ENCODE measurements at regions not wholly inside any gene's neighbourhood (a gene's known extent, or its start where the extent isn't known, plus 50 kb on each side); places are given as distances from the start of the nearest gene placed in this dataset.
"Not testable (repeated sequence)": the region's sequence is repeated elsewhere in the genome, so short reads cannot be mapped to it uniquely, and the experiment has no call there.

- no peak for DNase-seq
These were observed 141.0 kb upstream of the BNIP2 start for GRCh38 chr15:59830098-59830497.

GRCh38 chr15:59828861-59829260 lies 139.7 kb upstream of the BNIP2 start:
- DNase-seq = no peak

- no peak for DNase-seq
These were observed 139.1 kb upstream of the BNIP2 start for GRCh38 chr15:59828263-59828662.

- no peak for DNase-seq
These were observed 136.8 kb upstream of the BNIP2 start for GRCh38 chr15:59825901-59826300.

- DNase-seq = no peak
These were observed 132.2 kb upstream of the BNIP2 start for GRCh38 chr15:59821286-59821685.

GRCh38 chr15:59819092-59819491 lies 130.0 kb upstream of the BNIP2 start:
- DNase-seq = no peak

- no peak for DNase-seq
These were observed 129.2 kb upstream of the BNIP2 start for GRCh38 chr15:59818336-59818735.

GRCh38 chr15:59817834-59818233 lies 128.7 kb upstream of the BNIP2 start:
- no peak for DNase-seq

GRCh38 chr15:59817053-59817452 lies 127.9 kb upstream of the BNIP2 start:
- no peak for DNase-seq

GRCh38 chr15:59814409-59814808 lies 125.3 kb upstream of the BNIP2 start:
- DNase-seq = no peak

GRCh38 chr15:59812889-59813288 lies 123.8 kb upstream of the BNIP2 start:
- DNase-seq = no peak

GRCh38 chr15:59812250-59812870 lies 123.2 kb upstream of the BNIP2 start:
- no peak for DNase-seq

GRCh38 chr15:59803293-59803966 lies 114.3 kb upstream of the BNIP2 start:
- DNase-seq = not testable (repeated sequence)

- no peak for DNase-seq
These were observed 112.5 kb upstream of the BNIP2 start for GRCh38 chr15:59801649-59802048.

- no peak for DNase-seq
These were observed 109.4 kb upstream of the BNIP2 start for GRCh38 chr15:59798605-59798917.

- DNase-seq = no peak
These were observed 108.9 kb upstream of the BNIP2 start for GRCh38 chr15:59797756-59798604.

GRCh38 chr15:59794229-59794886 lies 105.2 kb upstream of the BNIP2 start:
- no peak for DNase-seq

GRCh38 chr15:59792359-59792758 lies 103.2 kb upstream of the BNIP2 start:
- no peak for DNase-seq

GRCh38 chr15:59791755-59792154 lies 102.6 kb upstream of the BNIP2 start:
- DNase-seq = no peak

- no peak for DNase-seq
These were observed 102.0 kb upstream of the BNIP2 start for GRCh38 chr15:59791079-59791478.

- DNase-seq = not testable (repeated sequence)
These were observed 97.3 kb upstream of the BNIP2 start for GRCh38 chr15:59786466-59786865.

GRCh38 chr15:59785981-59786380 lies 96.9 kb upstream of the BNIP2 start:
- not testable (repeated sequence) for DNase-seq

- DNase-seq = not testable (repeated sequence)
These were observed 94.8 kb upstream of the BNIP2 start for GRCh38 chr15:59783774-59784520.

All from NCI-H2171 treated with DMSO at 0.1 percent for 48 hours (cell line).